Neural progenitor cell (in vitro differentiated cells): ENCODE measurements at regions not wholly inside any gene's neighbourhood (a gene's known extent, or its start where the extent isn't known, plus 50 kb on each side); places are given as distances from the start of the nearest gene placed in this dataset.
"Not testable (repeated sequence)": the region's sequence is repeated elsewhere in the genome, so short reads cannot be mapped to it uniquely, and the experiment has no call there.

Experiments
- DNase-seq: peaks from one replicate; pipeline ENCODE4 v3.0.0-alpha.2; 2016; ENCODE audit warnings: low spot score
- H2AFZ ChIP-seq: fragments of 200-600 bp; sonication (generic); replicated peaks from 2 replicates; pipeline ENCODE4 v1.6.1; 2016; ENCODE audit warnings: antibody characterized with exemption
- H3F3A ChIP-seq: fragments of 200-600 bp; sonication (generic); 2 replicates; pipeline ENCODE4 v1.6.1; 2016; ENCODE audit warnings: antibody characterized with exemption, low read depth
- H3K27ac ChIP-seq: fragments of 200-600 bp; sonication (generic); 2 replicates; pipeline ENCODE4 v1.5.1; 2016; ENCODE audit warnings: mild to moderate bottlenecking
- H3K27me3 ChIP-seq: fragments of 200-600 bp; sonication (generic); 2 replicates; pipeline ENCODE4 v1.6.1; 2016; ENCODE audit warnings: mild to moderate bottlenecking, moderate library complexity
- H3K36me3 ChIP-seq: fragments of 200-600 bp; sonication (generic); 2 replicates; pipeline ENCODE4 v1.5.1; 2016
- H3K4me1 ChIP-seq: fragments of 200-600 bp; sonication (generic); 2 replicates; pipeline ENCODE4 v1.6.1; 2016; ENCODE audit warnings: mixed run types
- H3K4me2 ChIP-seq: fragments of 200-600 bp; sonication (generic); 2 replicates; pipeline ENCODE4 v1.6.1; 2016
- H3K4me3 ChIP-seq: fragments of 200-600 bp; sonication (generic); 2 replicates; pipeline ENCODE4 v1.5.1; 2016
- H3K79me2 ChIP-seq: fragments of 200-600 bp; sonication (generic); 2 replicates; pipeline ENCODE4 v1.6.1; 2016; ENCODE audit warnings: low read depth
- H3K9ac ChIP-seq: fragments of 200-600 bp; sonication (generic); 2 replicates; pipeline ENCODE4 v1.6.1; 2016
- H3K9me3 ChIP-seq: fragments of 200-600 bp; sonication (generic); 2 replicates; pipeline ENCODE4 v1.5.1; 2016; ENCODE audit warnings: low read depth
- H4K20me1 ChIP-seq: fragments of 200-600 bp; sonication (generic); 2 replicates; pipeline ENCODE4 v1.6.1; 2016; ENCODE audit warnings: low read depth
- H3K27ac Mint-ChIP-seq: 3 replicates; pipeline ENCODE4 v1.8.0; 2021; ENCODE audit warnings: mixed read lengths
- H3K27me3 Mint-ChIP-seq: 2 replicates; pipeline ENCODE4 v1.8.0; 2022; ENCODE audit warnings: low read depth, mild to moderate bottlenecking, inconsistent platforms, moderate library complexity, mixed read lengths; ENCODE audit not compliant: insufficient read depth
- H3K36me3 Mint-ChIP-seq: 3 replicates; pipeline ENCODE4 v1.8.0; 2021; ENCODE audit warnings: mixed read lengths
- H3K4me1 Mint-ChIP-seq: 3 replicates; pipeline ENCODE4 v1.8.0; 2021; ENCODE audit warnings: mixed read lengths
- H3K4me3 Mint-ChIP-seq: 3 replicates; pipeline ENCODE4 v1.8.0; 2021; ENCODE audit warnings: mild to moderate bottlenecking, moderate library complexity, mixed read lengths
- H3K9me3 Mint-ChIP-seq: 3 replicates; pipeline ENCODE4 v1.8.0; 2020; ENCODE audit warnings: mixed read lengths
- EZH2 ChIP-seq: fragments of 200-600 bp; sonication (generic); IDR thresholded peaks from 2 replicates; pipeline ENCODE4 v1.6.1; 2017; ENCODE audit warnings: antibody characterized with exemption, mild to moderate bottlenecking, moderate library complexity
- EZH2phosphoT487 ChIP-seq: fragments of 200-600 bp; sonication (generic); IDR thresholded peaks from 2 replicates; pipeline ENCODE4 v1.6.1; 2017; ENCODE audit warnings: antibody characterized with exemption
- TF ChIP-seq, protein P1 (sequence below): fragments of 200-600 bp; sonication (generic); IDR thresholded peaks from 2 replicates; pipeline ENCODE4 v1.5.1; 2017; ENCODE audit warnings: antibody characterized with exemption, mild to moderate bottlenecking

DNA sequence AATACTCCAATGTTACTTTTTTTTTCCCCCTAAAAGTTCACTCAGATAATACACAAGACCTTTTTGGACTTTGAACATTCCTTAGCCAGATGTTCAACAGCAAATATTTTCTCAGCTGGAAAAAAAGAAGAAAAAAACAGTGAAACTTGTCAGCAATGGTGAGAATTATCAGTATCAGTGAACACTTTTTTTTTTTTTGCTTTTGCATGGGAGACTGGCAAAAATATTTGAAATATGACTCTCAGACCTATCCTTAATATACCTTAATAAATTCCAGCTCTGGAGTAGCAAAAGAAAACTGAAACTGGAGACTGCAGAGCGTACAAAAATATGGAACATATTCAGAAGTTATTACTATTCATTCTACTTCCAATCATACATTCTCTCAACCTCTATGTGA, 92.3 kb downstream of the RFPL4B start:
- H3K4me3 ChIP-seq: no peak overlapping the region
- no peaks in the 10 kb centered on the region for H3K27me3 ChIP-seq
- no peak overlapping the region for H2AFZ ChIP-seq
- no peaks in the 10 kb centered on the region for H3F3A ChIP-seq
- Mint-ChIP-seq H3K4me1 (peaks cover 40% of the 10 kb centered on the region), H3K4me3 (no peak overlapping the region), H3K27ac (no peak overlapping the region), H3K36me3 (no peaks in the 10 kb centered on the region), H3K9me3 (no peaks in the 10 kb centered on the region), H3K27me3 (peaks cover 2% of the 10 kb centered on the region)
- H3K79me2 ChIP-seq: no peaks in the 10 kb centered on the region
- no peaks in the 10 kb centered on the region for H4K20me1 ChIP-seq
- no peak for DNase-seq
- no peaks in the 10 kb centered on the region for H3K36me3 ChIP-seq
- no peak for TF ChIP-seq EZH2phosphoT487
- TF ChIP-seq, protein P1, sequence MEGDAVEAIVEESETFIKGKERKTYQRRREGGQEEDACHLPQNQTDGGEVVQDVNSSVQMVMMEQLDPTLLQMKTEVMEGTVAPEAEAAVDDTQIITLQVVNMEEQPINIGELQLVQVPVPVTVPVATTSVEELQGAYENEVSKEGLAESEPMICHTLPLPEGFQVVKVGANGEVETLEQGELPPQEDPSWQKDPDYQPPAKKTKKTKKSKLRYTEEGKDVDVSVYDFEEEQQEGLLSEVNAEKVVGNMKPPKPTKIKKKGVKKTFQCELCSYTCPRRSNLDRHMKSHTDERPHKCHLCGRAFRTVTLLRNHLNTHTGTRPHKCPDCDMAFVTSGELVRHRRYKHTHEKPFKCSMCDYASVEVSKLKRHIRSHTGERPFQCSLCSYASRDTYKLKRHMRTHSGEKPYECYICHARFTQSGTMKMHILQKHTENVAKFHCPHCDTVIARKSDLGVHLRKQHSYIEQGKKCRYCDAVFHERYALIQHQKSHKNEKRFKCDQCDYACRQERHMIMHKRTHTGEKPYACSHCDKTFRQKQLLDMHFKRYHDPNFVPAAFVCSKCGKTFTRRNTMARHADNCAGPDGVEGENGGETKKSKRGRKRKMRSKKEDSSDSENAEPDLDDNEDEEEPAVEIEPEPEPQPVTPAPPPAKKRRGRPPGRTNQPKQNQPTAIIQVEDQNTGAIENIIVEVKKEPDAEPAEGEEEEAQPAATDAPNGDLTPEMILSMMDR: no peak
- TF ChIP-seq EZH2: no peak
- no peak overlapping the region for H3K4me2 ChIP-seq
- no peak overlapping the region for H3K9ac ChIP-seq
- H3K4me1 ChIP-seq: peaks cover 26% of the 10 kb centered on the region
- H3K27ac ChIP-seq: no peak overlapping the region
- no peaks in the 10 kb centered on the region for H3K9me3 ChIP-seq

DNA sequence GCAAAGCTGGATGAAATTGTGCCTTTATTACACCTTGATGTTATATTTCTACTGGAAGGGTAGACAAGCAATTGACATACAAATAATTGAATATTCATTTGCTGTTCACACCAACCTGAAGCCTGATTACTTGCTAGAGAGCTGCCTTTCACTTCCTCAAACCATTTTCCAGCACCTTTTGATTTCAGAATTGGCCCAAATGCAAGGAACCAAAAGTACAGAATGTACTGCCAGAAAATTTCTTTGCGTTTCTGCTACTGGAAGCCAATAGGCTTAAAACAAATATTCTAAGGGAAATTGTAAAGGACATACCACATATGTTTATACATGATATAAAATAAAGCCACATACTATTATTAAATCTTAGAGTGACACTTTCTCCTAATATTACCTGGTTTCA, 94.5 kb downstream of the RFPL4B start:
- no peak for DNase-seq
- no peak overlapping the region for H3K4me3 ChIP-seq
- no peaks in the 10 kb centered on the region for H3K79me2 ChIP-seq
- Mint-ChIP-seq H3K9me3 (no peaks in the 10 kb centered on the region), H3K27me3 (peaks cover 2% of the 10 kb centered on the region), H3K36me3 (no peaks in the 10 kb centered on the region), H3K27ac (peak overlapping the region; percentile 35), H3K4me3 (no peak overlapping the region), H3K4me1 (peaks cover 40% of the 10 kb centered on the region)
- no peak overlapping the region for H3K9ac ChIP-seq
- H4K20me1 ChIP-seq: no peaks in the 10 kb centered on the region
- no peaks in the 10 kb centered on the region for H3K36me3 ChIP-seq
- H3K27ac ChIP-seq: no peak overlapping the region
- TF ChIP-seq EZH2 (no peak), EZH2phosphoT487 (no peak)
- TF ChIP-seq, protein P1: no peak
- H2AFZ ChIP-seq: no peak overlapping the region
- H3K9me3 ChIP-seq: no peaks in the 10 kb centered on the region
- no peak overlapping the region for H3K4me2 ChIP-seq
- H3K4me1 ChIP-seq: peaks cover 22% of the 10 kb centered on the region
- no peaks in the 10 kb centered on the region for H3K27me3 ChIP-seq
- no peaks in the 10 kb centered on the region for H3F3A ChIP-seq

DNA sequence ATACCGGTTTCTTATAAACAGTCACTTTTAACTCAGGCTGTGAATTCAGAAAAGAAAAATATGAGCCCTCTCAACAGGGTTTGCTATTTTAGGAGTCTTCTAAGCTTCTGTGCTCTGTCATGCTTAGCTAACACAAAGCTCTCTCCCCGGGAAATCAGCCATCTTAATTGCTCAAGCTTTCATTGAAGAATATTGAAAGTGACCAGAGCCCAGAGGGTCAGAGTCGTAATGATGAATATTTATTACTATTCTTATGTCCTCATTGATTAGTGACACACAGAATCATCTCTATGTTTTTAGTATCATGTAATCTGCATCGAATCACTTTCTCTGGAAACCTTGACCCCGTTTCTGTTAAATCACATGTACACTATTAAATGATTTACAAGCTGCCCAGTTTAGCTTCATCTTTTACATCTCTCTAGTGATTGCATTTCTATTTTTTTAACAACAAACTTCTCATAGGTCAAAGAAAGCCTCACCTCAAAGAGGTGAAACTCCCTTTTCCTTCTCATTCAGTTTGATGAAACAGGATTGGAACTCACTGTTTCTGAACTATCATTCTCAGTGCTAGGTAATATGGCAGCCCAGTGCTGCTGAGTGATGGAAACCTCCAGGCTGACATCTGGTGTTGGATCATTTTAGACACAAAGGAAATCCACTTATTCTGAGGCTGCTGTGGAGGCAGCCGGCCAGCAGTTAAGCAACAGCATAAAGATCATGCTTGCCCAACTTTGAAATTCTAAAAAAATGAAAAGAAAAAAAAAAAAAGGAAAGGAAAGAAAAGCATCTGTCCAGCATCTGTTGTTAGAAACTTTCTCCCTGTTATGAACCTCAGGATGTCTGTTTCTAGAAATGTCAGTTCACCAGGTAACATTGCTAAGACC, 96.3 kb downstream of the RFPL4B start:
- Mint-ChIP-seq H3K27me3 (no peaks in the 10 kb centered on the region), H3K4me1 (peaks cover 30% of the 10 kb centered on the region), H3K27ac (peak overlapping the region; percentile 95), H3K9me3 (peaks cover 2% of the 10 kb centered on the region), H3K36me3 (no peaks in the 10 kb centered on the region), H3K4me3 (peak overlapping the region; percentile 7)
- Histone ChIP-seq H3K9ac (no peak overlapping the region), H3K4me3 (no peak overlapping the region), H2AFZ (peak overlapping the region; percentile 51), H3K4me2 (peak overlapping the region; percentile 52), H3K27ac (peak overlapping the region; percentile 63), H3K36me3 (no peaks in the 10 kb centered on the region), H3F3A (no peaks in the 10 kb centered on the region), H4K20me1 (no peaks in the 10 kb centered on the region), H3K79me2 (no peaks in the 10 kb centered on the region), H3K9me3 (no peaks in the 10 kb centered on the region), H3K27me3 (no peaks in the 10 kb centered on the region), H3K4me1 (peaks cover 28% of the 10 kb centered on the region)
- peak; percentile 59 for DNase-seq
- TF ChIP-seq EZH2phosphoT487 (no peak), EZH2 (no peak)
- TF ChIP-seq, protein P1: no peak

DNA sequence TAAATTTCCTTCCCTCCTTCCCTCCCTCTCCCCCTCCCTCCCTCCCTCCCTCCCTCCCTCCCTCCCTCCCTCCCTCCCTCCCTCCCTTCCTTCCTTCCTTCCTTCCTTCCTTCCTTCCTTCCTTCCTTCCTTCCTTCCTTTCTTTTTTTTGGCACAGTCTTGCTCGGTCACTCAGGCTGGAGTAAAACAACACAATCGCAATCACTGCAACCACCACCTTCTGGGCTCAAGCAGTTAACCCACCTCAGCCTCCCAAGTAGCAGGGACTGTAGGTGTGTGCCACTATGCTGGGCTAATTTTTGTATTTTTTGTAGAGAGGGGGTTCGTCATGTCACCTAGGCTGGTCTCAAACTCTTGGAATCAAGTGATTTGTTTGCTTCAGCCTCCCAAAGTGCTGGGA, 101.7 kb downstream of the RFPL4B start:
- H3K27ac Mint-ChIP-seq, H3K79me2 ChIP-seq, H3K9me3 ChIP-seq, H3F3A ChIP-seq, H3K4me3 ChIP-seq, H4K20me1 ChIP-seq, H3K4me2 ChIP-seq, H2AFZ ChIP-seq, H3K4me3 Mint-ChIP-seq, H3K36me3 Mint-ChIP-seq, DNase-seq, H3K36me3 ChIP-seq, H3K27ac ChIP-seq, H3K27me3 Mint-ChIP-seq, H3K4me1 Mint-ChIP-seq, H3K9ac ChIP-seq, H3K4me1 ChIP-seq, H3K27me3 ChIP-seq: not testable (repeated sequence)
- peaks cover 19% of the 10 kb centered on the region for H3K9me3 Mint-ChIP-seq
